ENCODE measurements at regions not wholly inside any gene's neighbourhood (a gene's known extent, or its start where the extent isn't known, plus 50 kb on each side); places are given as distances from the start of the nearest gene placed in this dataset.

- intact Hi-C loops (cut with DNase I; ENCODE audit: low total_unique reads): no loop called here
- DNase-seq (ENCODE audit: low spot score in 2 of 2): no peak
- WGBS, 2 donors: 93 to 95% methylated on average over 4 of the region's 4 CpGs
- no peak for TF ChIP-seq CTCF (IDR thresholded peaks at IDR 0.05)
- no peak for TF ChIP-seq POLR2A (IDR thresholded peaks at IDR 0.05)
- H3K4me3 ChIP-seq (ENCODE audit: low read depth, poor library complexity, severe bottlenecking): no peak overlapping the region
These were observed 184.8 kb downstream of the INHBB start for GRCh38 chr2:120530781-120531180.

- intact Hi-C loops (cut with DNase I; ENCODE audit: low total_unique reads): no loop called here
- TF ChIP-seq POLR2A (IDR thresholded peaks at IDR 0.05) (no peak), CTCF (IDR thresholded peaks at IDR 0.05) (no peak)
- no peak for DNase-seq (ENCODE audit: low spot score in 2 of 2)
- no peak overlapping the region for H3K4me3 ChIP-seq (ENCODE audit: low read depth, poor library complexity, severe bottlenecking)
These were observed 185.4 kb downstream of the INHBB start for GRCh38 chr2:120531365-120531764.

- TF ChIP-seq POLR2A (IDR thresholded peaks at IDR 0.05) (no peak), CTCF (IDR thresholded peaks at IDR 0.05) (no peak)
- no peak overlapping the region for H3K4me3 ChIP-seq (ENCODE audit: low read depth, poor library complexity, severe bottlenecking)
- peak in 1 of 2 donors; percentile 68 for DNase-seq (ENCODE audit: low spot score in 2 of 2)
- intact Hi-C loops (cut with DNase I; ENCODE audit: low total_unique reads): no loop called here
- 62 to 69% methylated on average over 4 of the region's 4 CpGs for WGBS, 2 donors
These were observed 186.1 kb downstream of the INHBB start for GRCh38 chr2:120531863-120532600.

DNA sequence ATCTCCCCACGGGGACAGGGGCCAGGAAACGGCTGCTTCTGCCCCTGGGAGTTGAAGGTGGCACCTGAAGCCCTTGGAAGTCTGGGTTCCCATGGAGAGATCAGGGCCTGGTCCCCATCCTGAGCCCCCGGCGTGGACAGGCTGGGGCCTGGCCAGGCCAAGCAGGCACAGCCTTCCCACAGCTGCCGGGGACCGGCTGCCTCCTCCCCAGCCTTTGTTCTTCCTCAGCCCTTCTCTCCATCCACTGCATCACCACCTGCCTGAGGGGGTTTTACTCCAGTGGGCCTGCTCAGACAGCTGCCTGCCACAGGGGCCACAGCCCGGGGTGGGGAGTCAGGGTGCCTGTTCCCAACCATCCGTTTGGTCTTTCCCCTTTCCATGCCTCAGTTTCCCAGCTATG lies 187.7 kb downstream of the INHBB start:
- intact Hi-C loops (cut with DNase I; ENCODE audit: low total_unique reads): no loop called here
- WGBS, 2 donors: 73 to 84% methylated on average over 8 of the region's 8 CpGs
- no peak overlapping the region for H3K4me3 ChIP-seq (ENCODE audit: low read depth, poor library complexity, severe bottlenecking)
- no peak for TF ChIP-seq CTCF (IDR thresholded peaks at IDR 0.05)
- TF ChIP-seq POLR2A (IDR thresholded peaks at IDR 0.05): no peak
- no peak for DNase-seq (ENCODE audit: low spot score in 2 of 2)

DNA sequence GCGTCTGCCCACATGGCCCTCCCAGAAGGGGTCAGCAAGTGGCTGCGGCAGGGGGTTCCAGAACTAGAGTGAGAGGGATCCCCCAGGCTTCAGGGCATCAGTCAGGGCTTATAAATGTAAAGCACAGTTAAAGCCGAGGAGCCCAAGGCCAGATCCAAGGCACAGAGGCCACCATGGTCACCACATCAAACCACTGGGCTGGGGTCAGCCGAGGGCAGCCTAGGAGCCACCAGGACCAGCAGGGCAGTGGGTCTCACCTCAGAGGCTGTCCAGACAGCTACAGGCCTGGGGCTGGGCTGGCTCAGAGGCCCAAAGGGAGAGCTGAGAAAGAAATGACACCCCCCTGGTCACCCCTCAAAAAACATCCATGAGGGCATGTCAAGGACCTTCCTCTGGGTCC lies 188.5 kb downstream of the INHBB start:
- no peak overlapping the region for H3K4me3 ChIP-seq (ENCODE audit: low read depth, poor library complexity, severe bottlenecking)
- DNase-seq (ENCODE audit: low spot score in 2 of 2): no peak
- intact Hi-C loops (cut with DNase I; ENCODE audit: low total_unique reads): no loop called here
- 90 to 96% methylated on average over 4 of the region's 4 CpGs for WGBS, 2 donors
- no peak for TF ChIP-seq POLR2A (IDR thresholded peaks at IDR 0.05)
- no peak for TF ChIP-seq CTCF (IDR thresholded peaks at IDR 0.05)

GRCh38 chr2:120535081-120535480 lies 189.1 kb downstream of the INHBB start:
- WGBS, 2 donors: 95 to 96% methylated on average over 5 of the region's 5 CpGs
- TF ChIP-seq POLR2A (IDR thresholded peaks at IDR 0.05) (no peak), CTCF (IDR thresholded peaks at IDR 0.05) (no peak)
- no peak for DNase-seq (ENCODE audit: low spot score in 2 of 2)
- intact Hi-C loops (cut with DNase I; ENCODE audit: low total_unique reads): no loop called here
- H3K4me3 ChIP-seq (ENCODE audit: low read depth, poor library complexity, severe bottlenecking): no peak overlapping the region
